Dermis blood vessel endothelial cell (primary cell): ENCODE measurements at regions not wholly inside any gene's neighbourhood (a gene's known extent, or its start where the extent isn't known, plus 50 kb on each side); places are given as distances from the start of the nearest gene placed in this dataset.

ENCODE experiments used
- DNase-seq: peaks from one replicate; pipeline ENCODE4 v3.0.0; 2010

DNA sequence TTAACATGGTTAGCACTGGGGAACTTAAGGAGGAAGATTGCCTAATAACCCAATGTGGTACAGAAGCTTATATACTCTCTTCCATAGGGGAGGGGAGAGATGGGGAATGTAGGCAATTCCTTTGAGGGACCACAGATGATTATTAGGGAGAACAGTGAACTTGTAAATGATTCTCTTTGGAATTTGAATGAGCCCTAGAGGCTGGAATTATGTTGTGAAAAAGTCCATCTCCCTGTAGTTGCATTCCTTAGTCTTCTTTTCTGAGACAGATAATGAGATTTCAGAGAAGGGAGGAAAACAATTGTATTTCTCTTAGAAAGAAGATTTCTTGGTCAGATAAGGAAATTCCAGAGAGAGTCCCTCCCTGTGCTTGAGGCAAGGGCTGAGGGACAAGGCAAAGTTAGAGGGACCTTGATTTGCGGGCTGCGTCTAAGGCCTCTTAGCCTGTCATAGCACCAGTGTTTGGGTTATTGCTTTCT is 89.0 kb upstream of the HMCN1 start:
- peak; percentile 2 for DNase-seq

GRCh38 chr1:185644531-185644930 is 89.7 kb upstream of the HMCN1 start:
- DNase-seq, result no peak

DNA sequence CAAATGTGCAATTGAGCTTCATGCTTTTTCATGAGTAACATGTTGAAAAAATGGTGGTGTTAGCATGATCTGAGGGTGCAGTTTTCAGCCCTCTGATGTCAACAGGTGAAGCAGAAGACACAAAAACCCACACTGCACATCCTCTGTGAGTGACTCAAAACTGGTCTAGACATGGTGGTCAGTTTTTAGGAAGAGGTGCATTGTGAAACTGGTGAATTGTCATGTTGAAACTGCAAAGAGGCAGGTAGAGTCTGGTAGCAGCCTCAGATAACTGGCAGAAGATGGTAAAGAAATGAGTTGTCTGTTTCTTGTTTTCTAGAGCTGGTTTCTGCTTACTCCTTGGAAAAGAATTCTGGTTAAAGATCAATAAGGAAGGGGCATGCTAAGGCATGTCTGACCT is 97.3 kb upstream of the HMCN1 start:
- DNase-seq, result no peak

- no peak for DNase-seq
Measured at GRCh38 chr1:185634704-185635103, 99.5 kb upstream of the HMCN1 start.

DNA sequence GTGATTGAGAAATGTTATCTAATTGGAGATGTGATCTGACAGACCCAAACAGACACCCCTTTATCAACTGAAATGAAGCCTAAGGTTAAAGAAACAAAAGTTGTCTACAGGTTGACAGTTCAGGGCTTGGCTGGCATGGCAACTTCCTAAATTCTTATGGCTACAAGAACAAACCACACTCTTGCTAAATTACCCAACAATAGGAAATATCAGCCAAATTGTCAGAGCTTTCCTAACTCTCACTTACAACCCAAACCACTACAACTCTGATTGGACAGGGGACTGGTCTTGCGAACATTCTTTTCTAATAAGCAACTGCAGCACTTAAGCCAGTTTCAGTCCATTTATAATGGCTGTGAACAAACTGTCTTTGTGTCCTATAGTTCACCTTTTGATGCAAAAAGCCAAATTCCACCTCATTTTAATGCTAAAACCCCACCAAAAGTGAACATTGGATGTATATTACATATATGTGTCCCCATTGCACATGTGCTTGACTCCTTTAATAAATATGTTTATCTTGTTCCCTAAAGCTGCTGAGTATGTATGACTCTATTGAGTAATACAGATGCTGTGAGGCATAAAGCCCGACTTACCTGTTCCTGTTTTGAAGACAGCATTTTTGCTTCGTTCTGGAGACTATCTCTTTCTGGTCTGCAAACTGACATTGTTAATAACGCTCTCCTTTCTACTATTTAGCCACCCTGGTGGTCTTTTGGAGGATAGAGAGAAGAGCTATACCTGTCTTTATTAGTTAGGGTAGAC is 101.3 kb upstream of the HMCN1 start:
- no peak for DNase-seq

GRCh38 chr1:185631843-185632242 is 102.3 kb upstream of the HMCN1 start:
- DNase-seq, result no peak

DNA sequence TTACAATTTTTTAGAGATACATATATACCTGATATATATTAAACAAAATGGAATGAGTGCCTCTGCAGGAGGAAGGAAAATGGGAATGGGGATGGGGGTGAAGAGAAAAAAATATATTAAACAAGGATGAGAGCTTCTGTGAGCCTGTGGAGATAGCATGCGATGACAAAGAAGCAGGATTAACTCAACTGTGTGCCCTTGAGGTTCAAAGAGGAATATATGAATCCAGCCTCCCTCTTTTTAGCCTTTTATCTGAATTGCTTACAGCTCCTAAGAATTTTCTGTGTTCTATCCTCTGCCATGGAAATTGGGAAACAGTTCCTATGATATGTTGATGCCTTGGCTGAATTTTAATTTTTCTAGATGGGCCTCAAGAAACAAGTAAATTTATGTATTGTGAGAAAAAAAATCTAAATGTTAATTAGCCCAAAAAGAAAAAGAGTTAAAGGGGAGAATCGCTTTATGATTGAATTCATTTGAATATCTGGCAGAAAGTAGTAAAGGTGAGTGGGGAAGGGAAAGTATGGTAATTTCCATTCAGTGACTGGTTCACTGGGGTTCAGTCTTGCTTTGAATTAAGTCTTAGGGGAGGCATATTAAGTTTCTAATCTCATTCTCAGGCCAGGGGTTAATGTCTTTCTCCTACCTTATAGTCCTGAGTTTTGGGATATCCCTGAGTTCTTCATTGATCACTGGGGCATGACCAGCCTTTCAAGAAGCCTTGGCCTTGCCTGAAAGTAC is 106.3 kb upstream of the HMCN1 start:
- DNase-seq, result no peak

DNA sequence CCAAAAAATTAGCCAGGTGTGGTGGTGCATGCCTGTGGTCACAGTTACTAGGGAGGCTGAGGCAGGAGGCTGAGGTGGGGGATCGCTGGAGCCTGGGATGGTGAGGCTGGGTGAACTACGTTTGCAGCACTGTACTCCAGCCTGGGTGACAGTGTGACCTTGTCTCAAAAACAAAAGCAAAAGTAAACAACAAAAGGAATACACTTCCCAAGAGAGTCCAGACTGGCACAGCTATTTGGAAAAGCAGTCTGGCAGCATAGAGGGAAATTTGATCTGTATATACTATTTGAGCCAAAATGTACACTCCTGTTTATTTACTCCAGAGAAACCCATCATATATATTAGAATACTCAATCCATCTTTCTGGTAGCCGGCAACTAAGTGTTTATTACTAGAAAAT is 107.0 kb upstream of the HMCN1 start:
- DNase-seq, result no peak

GRCh38 chr1:185626344-185626743 is 107.8 kb upstream of the HMCN1 start:
- DNase-seq, result no peak

DNA sequence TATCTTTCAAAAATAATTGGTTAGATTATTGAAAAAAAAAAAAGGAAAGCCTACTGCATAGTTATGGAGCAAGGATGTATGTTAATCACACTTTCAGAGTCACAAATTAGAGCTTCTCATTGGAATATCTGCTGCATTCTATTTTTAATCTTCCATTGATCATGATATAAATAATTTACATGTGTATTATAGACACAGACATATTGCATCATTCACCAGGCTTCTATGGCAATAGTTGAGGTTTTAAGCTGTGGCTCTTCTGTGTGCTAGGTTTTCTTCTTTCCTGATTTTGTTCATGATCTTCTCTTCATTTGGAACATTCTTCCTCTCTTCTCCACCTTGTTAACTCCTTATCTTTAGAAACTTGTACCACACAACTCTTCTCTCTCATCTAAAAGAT is 123.2 kb upstream of the HMCN1 start:
- DNase-seq, result no peak

GRCh38 chr1:185608177-185608576 is 126.0 kb upstream of the HMCN1 start:
- DNase-seq, result no peak

GRCh38 chr1:185603158-185603557 is 131.0 kb upstream of the HMCN1 start:
- DNase-seq, result no peak

DNA sequence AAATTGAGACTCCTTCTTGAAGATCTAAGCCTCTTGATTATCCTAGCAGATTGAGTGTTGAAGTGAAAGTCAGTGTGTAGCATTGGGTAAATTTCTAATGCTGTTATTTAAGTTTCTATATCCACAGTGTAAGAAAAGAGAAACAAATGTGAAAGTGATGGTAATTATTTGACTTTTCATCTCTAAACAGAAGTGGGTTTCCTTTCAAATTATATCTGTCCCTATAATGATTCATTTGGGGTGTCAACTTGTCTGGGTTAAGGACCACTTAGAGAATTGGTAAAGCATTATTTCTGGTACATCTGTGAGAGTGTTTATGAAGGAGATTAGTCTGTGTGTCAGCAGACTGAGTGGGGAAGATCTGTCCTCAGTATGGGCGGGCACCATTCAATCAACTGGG is 133.0 kb upstream of the HMCN1 start:
- DNase-seq, result no peak

- DNase-seq, result no peak
Measured at GRCh38 chr1:185600641-185601040, 133.6 kb upstream of the HMCN1 start.

DNA sequence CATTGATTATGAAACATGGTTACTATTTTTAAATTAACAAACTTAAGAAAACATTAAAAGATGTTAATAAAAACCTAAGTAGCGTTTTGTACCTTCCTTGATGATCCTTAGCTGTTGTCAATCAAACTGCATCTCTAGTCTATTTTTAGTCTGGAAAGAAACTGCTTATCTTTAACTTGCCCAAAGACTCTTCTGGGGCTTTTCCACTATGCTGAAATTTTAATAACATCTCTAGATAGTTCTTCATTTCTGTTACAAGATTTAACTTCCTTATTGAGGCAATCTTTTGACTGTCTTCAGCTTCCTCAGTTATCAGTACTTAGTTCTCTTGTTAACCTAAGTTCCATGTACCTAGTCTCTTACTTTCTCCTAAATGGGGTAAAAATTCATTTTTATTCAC is 135.9 kb upstream of the HMCN1 start:
- DNase-seq, result no peak

GRCh38 chr1:185595835-185596667 is 138.1 kb upstream of the HMCN1 start:
- DNase-seq, result peak; percentile 73

- no peak for DNase-seq
Measured at GRCh38 chr1:185594786-185595410, 139.3 kb upstream of the HMCN1 start.

- DNase-seq, result no peak
Measured at GRCh38 chr1:185593271-185593670, 140.9 kb upstream of the HMCN1 start.

DNA sequence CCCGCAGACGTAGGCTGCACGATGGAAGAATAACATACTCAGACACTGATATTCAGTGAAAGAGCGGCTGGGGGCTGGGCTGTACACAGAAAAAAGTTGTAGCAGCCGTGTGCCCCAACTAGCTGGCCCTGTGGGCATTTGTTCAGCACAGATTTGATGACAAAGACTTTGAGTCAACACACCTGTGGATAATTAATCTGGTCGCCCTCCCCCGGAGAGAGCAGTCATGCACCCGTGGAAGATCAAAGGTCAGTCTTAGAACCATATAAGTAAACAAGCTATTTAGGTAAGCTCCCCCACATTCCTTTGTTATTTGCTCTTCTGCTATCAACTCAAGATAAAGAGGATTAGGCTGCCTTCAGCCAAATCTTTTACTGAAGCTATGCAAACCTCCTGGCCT is 148.4 kb upstream of the HMCN1 start:
- no peak for DNase-seq

- peak; percentile 15 for DNase-seq
Measured at GRCh38 chr1:185581961-185582725, 152.0 kb upstream of the HMCN1 start.

GRCh38 chr1:185581020-185581419 is 153.2 kb upstream of the HMCN1 start:
- no peak for DNase-seq

- no peak for DNase-seq
Measured at GRCh38 chr1:185578293-185578692, 155.9 kb upstream of the HMCN1 start.
